ENCODE measurements at regions not wholly inside any gene's neighbourhood (a gene's known extent, or its start where the extent isn't known, plus 50 kb on each side); places are given as distances from the start of the nearest gene placed in this dataset.

DNA sequence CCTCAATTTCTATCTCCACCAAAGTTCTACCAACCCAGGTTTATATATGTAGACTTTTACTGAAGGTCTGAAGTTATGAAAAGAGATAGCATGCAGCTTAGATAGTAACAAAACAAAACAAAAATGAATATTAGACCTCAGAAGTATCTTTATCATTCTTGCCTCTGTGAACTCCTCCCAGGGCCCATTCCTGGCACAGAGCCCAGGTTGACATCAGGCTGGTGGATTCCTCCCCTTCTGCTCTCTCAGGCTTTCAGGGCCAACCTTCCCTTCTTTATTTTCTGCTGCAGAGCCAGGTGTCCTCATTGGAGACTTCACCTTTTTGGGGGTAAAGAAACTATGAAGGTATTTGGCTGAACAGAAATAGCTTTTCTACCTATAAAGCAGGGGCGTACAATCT lies 112.8 kb upstream of the PITX2 start:
- Mint-ChIP-seq H3K4me1 (no peaks in the 10 kb centered on the region), H3K27me3 (no peaks in the 10 kb centered on the region), H3K9me3 (ENCODE audit: low read depth) (peaks cover 7% of the 10 kb centered on the region), H3K36me3 (no peaks in the 10 kb centered on the region), H3K27ac (no peak overlapping the region), H3K4me3 (no peak overlapping the region)
- CTCF ChIA-PET: no interaction called here
- ATAC-seq (no peak), DNase-seq (no peak)

DNA sequence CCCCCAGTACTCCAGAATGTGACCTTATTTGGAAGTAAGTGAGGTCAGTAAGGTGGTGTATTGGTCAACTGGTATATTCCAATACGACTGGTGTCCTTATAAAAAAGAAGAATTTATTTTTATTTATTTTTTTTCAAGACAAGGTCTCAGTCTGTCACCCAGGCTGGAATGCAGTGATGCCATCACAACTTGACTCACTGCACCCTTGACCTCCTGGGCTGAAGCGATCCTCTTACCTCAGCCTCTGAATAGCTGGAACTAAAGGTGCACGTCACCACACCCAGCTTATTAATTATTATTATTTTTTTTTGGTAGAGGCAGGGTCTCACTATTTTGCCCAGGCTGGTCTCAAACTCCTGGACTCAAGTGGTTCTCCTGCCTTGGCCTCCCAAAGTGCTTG lies 115.1 kb upstream of the PITX2 start:
- H3K4me1 Mint-ChIP-seq: no peaks in the 10 kb centered on the region
- peaks cover 4% of the 10 kb centered on the region for H3K9me3 Mint-ChIP-seq (ENCODE audit: low read depth)
- no peaks in the 10 kb centered on the region for H3K27me3 Mint-ChIP-seq
- H3K36me3 Mint-ChIP-seq: no peaks in the 10 kb centered on the region
- H3K4me3 Mint-ChIP-seq: no peak overlapping the region
- H3K27ac Mint-ChIP-seq: no peak overlapping the region
- no peak for DNase-seq
- CTCF ChIA-PET: no interaction called here
- no peak for ATAC-seq

DNA sequence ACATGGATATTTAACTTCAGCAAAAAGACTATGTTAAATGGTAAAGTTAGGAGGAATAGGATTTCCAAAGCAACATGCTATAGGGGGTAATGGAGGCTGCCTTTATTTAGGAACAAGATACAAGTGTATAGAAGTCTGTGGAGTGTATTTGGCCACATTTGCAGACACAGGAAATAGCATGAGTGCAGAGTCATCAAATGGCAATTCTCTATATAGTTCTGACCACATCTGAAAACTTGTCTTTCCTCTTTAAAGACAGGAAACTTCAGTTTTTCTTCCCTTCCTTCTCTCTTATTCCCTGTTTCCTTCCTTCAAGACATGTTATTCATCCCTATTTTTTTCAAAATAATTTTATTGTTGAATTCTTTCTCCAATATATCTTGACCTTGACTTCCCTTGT lies 119.3 kb upstream of the PITX2 start:
- H3K27me3 Mint-ChIP-seq: no peaks in the 10 kb centered on the region
- CTCF ChIA-PET: no interaction called here
- ATAC-seq (no peak), DNase-seq (no peak)
- no peak overlapping the region for H3K4me3 Mint-ChIP-seq
- H3K27ac Mint-ChIP-seq: no peak overlapping the region
- peaks cover 4% of the 10 kb centered on the region for H3K9me3 Mint-ChIP-seq (ENCODE audit: low read depth)
- no peaks in the 10 kb centered on the region for H3K36me3 Mint-ChIP-seq
- H3K4me1 Mint-ChIP-seq: no peaks in the 10 kb centered on the region

DNA sequence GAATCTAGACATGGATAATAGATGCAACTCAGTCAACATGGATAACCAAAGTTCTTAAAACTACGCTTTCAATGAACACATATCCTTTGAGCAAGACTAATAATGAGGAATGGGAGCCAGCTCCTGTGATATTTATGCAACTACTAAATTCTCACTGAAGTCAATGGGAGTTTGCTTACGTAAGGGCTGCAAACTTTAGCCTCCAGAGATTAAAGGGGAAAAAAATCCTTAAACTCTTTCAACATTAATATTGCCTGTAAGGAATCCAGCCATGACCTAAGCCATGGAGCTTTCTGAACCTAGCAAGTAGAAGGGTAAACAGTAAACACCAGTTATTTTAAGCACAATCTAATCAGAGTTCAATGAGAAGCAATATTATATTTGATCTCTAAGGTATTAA lies 125.2 kb upstream of the PITX2 start:
- CTCF ChIA-PET: no interaction called here

DNA sequence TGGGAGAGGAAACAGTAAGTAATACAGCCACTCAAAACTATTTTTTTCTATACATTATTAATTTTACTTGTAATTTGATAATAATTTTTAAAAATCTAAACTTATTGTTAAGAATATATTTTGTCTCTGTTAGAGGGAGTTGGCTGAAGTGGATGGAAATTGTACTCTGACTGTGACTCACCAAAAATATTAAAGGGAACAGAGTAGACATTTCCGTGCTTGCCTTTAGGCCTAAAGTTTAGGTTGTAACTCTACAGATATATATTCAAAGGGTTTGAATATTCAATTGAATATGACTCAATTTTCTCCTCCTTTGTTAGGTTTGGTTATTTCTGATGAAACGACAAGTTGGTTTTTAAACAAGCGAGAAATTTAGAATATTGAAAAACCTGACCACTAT lies 128.3 kb upstream of the PITX2 start:
- no peak overlapping the region for H3K27ac Mint-ChIP-seq
- no peaks in the 10 kb centered on the region for H3K27me3 Mint-ChIP-seq
- H3K4me3 Mint-ChIP-seq: no peak overlapping the region
- ATAC-seq (no peak), DNase-seq (no peak)
- CTCF ChIA-PET: no interaction called here
- no peaks in the 10 kb centered on the region for H3K9me3 Mint-ChIP-seq (ENCODE audit: low read depth)
- no peaks in the 10 kb centered on the region for H3K4me1 Mint-ChIP-seq
- H3K36me3 Mint-ChIP-seq: no peaks in the 10 kb centered on the region

More for the DNA sequence above, 125.2 kb upstream of the PITX2 start:
- no peaks in the 10 kb centered on the region for H3K4me1 Mint-ChIP-seq
- no peaks in the 10 kb centered on the region for H3K27me3 Mint-ChIP-seq
- no peak for DNase-seq
- H3K4me3 Mint-ChIP-seq: no peak overlapping the region
- no peak overlapping the region for H3K27ac Mint-ChIP-seq
- no peak for ATAC-seq
- no peaks in the 10 kb centered on the region for H3K36me3 Mint-ChIP-seq
- no peaks in the 10 kb centered on the region for H3K9me3 Mint-ChIP-seq (ENCODE audit: low read depth)

DNA sequence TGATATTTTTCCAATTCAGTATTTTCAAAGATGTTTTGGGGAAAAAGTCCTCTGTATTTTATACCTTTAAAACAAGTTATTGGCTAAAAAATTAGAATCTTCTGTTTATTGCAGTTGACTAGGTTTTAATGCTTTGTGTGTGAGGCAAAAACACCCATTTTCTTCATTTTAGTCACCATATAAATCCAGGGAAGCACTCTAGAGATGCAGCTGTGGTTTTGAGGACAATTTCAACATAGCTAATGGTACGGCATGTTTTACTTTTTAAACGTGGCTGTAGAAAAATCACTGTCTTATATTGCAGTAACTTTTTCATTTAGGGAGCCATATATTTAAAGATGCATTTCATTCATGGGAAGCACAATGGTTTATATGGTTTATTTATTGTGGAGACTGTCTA lies 129.1 kb upstream of the PITX2 start:
- no peaks in the 10 kb centered on the region for H3K36me3 Mint-ChIP-seq
- H3K4me1 Mint-ChIP-seq: no peaks in the 10 kb centered on the region
- peaks cover 2% of the 10 kb centered on the region for H3K9me3 Mint-ChIP-seq (ENCODE audit: low read depth)
- no peak overlapping the region for H3K27ac Mint-ChIP-seq
- DNase-seq (no peak), ATAC-seq (no peak)
- H3K4me3 Mint-ChIP-seq: no peak overlapping the region
- CTCF ChIA-PET: no interaction called here
- no peaks in the 10 kb centered on the region for H3K27me3 Mint-ChIP-seq

DNA sequence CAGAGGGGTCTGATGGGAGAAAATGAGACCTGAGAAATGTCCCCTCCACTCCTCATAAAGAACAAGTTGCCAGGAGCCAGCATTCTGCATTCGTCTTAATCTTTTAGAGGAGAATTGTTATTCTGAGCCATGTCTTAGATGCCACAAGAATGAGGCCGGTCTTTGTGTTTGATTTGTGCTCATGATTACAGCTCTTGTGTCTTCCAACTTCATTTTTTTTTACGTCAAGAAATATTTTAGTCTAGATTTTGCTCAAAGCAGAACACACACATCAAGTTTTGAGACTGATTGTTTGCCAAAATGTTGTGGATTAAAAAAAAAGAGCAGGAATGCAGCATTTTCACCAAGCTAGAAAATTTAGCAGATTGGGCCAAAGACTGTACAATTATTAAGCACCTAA lies 130.6 kb upstream of the PITX2 start:
- DNase-seq (no peak), ATAC-seq (no peak)
- H3K27ac Mint-ChIP-seq: no peak overlapping the region
- H3K27me3 Mint-ChIP-seq: no peaks in the 10 kb centered on the region
- H3K36me3 Mint-ChIP-seq: no peaks in the 10 kb centered on the region
- H3K9me3 Mint-ChIP-seq (ENCODE audit: low read depth): peaks cover 2% of the 10 kb centered on the region
- H3K4me1 Mint-ChIP-seq: no peaks in the 10 kb centered on the region
- CTCF ChIA-PET: no interaction called here
- H3K4me3 Mint-ChIP-seq: no peak overlapping the region

DNA sequence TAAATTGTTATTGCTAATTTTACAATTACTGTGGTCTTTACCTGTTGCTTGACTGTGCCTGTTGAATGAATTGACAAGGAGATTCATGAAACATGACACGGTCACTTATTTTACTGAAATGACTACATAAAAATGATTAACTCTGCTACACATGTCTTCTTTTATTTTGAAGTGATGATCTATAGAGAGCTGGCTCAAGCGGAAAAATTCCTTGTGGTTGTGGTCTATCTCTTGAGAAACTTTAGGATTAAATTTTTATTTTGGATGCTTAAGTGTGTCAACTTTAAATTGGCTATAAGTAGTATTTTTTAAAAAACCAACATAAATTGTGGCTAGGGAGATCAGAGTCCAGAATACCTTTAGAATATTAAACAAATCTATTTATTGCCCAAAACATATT lies 131.8 kb upstream of the PITX2 start:
- Mint-ChIP-seq H3K36me3 (no peaks in the 10 kb centered on the region), H3K9me3 (ENCODE audit: low read depth) (peaks cover 2% of the 10 kb centered on the region), H3K27ac (no peak overlapping the region), H3K4me3 (no peak overlapping the region), H3K27me3 (no peaks in the 10 kb centered on the region), H3K4me1 (no peaks in the 10 kb centered on the region)
- DNase-seq (no peak), ATAC-seq (no peak)
- CTCF ChIA-PET: no interaction called here

DNA sequence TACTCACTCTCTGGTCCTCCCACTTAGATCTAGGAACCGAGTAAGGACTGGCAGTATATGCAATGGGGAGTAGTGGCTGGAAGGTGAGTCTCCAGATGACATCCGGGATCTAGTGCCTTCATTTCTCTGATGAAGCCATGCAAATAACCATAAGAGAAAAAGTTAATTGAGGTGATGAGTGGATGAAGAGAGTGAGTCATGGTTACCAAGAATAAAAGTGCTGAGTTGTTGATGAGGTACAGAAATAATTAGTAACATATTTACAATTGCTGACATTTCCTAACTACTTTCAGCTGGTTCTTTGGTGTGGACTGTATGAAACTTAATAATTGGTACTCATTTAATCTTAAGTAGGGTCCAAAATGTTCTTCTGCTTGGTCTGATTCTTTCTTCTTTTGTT lies 146.7 kb upstream of the PITX2 start:
- Mint-ChIP-seq H3K27ac (no peak overlapping the region), H3K9me3 (ENCODE audit: low read depth) (no peaks in the 10 kb centered on the region), H3K36me3 (no peaks in the 10 kb centered on the region), H3K4me1 (no peaks in the 10 kb centered on the region), H3K4me3 (no peak overlapping the region), H3K27me3 (no peaks in the 10 kb centered on the region)
- CTCF ChIA-PET: no interaction called here
- no peak for ATAC-seq
- no peak for DNase-seq

DNA sequence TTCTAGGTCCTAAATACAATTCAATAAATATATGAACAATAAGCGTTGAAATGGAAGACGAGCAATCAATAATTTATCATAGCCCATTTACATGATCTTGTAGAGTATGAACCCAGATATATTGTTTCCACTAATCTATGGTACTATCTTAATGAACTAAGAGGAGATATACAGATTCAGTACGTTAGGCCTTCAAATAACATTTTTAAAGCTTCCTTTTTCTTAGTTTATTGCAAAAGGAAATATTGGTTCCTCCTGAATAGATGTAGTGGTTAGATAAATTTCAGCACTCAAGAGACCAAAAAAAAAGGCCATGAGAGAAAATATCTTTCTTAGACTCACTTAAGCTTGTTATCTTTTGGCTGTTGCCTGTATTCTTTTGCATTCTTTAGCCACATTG lies 147.5 kb upstream of the PITX2 start:
- Mint-ChIP-seq H3K27me3 (no peaks in the 10 kb centered on the region), H3K9me3 (ENCODE audit: low read depth) (no peaks in the 10 kb centered on the region), H3K36me3 (no peaks in the 10 kb centered on the region), H3K4me1 (no peaks in the 10 kb centered on the region), H3K4me3 (no peak overlapping the region), H3K27ac (no peak overlapping the region)
- no peak for DNase-seq
- ATAC-seq: no peak
- CTCF ChIA-PET: no interaction called here

DNA sequence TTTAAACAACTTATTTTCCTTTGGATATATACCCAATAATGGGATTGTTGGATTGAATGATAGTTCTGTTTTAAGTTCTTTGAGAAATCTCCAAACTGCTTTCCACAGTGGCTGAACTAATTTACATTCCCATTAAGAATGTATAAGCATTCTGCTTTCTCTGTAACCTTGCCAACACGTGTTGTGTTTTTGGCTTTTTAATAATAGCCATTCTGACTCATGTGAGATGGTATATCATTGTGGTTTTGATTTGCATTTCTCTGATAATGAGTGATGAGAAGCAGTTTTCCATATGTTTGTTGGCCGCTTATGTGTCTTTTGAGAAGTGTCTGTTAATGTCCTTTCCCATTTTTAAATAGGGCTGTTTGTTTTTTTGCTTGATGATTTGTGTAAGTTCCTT lies 155.6 kb upstream of the PITX2 start:
- H3K36me3 Mint-ChIP-seq: no peaks in the 10 kb centered on the region
- H3K27me3 Mint-ChIP-seq: no peaks in the 10 kb centered on the region
- no peaks in the 10 kb centered on the region for H3K9me3 Mint-ChIP-seq (ENCODE audit: low read depth)
- CTCF ChIA-PET: no interaction called here
- ATAC-seq (no peak), DNase-seq (no peak)
- H3K4me3 Mint-ChIP-seq: no peak overlapping the region
- H3K27ac Mint-ChIP-seq: no peak overlapping the region
- no peaks in the 10 kb centered on the region for H3K4me1 Mint-ChIP-seq

DNA sequence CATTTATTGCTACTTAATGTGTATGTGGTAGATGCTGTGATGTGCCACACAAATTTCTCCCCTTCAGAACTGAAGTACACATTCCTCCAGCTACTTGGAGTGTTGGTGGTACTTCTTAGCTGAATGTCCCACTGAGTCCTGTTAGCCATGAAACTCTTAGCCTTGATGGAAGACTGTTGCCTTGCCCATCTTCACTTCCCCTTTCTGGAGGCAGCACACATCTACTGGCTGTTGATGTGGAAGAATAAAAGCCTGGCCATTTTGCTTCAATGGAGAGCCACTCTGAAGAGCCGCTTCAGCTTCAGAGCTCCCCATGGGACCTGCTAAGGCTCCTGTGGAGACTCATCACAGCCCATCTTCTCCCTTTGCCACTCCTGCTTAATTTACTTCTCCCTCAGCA lies 157.7 kb upstream of the PITX2 start:
- Mint-ChIP-seq H3K4me1 (no peaks in the 10 kb centered on the region), H3K27ac (no peak overlapping the region), H3K27me3 (no peaks in the 10 kb centered on the region), H3K36me3 (no peaks in the 10 kb centered on the region), H3K4me3 (no peak overlapping the region), H3K9me3 (ENCODE audit: low read depth) (no peaks in the 10 kb centered on the region)
- DNase-seq (no peak), ATAC-seq (no peak)
- CTCF ChIA-PET: no interaction called here

DNA sequence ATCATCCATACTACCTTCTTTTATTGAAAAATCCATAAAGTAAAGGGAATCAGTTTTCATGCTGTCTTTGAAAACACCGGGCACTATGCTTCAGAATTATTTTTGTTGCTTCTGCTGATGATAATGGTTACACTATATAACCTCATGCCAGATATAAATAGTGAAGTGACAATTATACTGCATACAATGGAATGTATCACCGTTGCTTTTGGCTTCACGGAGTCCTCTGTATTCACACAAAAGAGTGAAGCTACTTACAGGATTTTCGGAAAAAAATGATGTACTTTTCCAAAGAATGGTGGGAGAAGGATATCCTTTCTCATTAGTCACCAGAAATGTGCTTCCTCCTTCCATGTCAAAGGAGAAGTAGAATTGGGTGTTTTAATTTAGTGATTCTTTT lies 159.1 kb upstream of the PITX2 start:
- no peaks in the 10 kb centered on the region for H3K27me3 Mint-ChIP-seq
- ATAC-seq (no peak), DNase-seq (no peak)
- no peak overlapping the region for H3K27ac Mint-ChIP-seq
- no peaks in the 10 kb centered on the region for H3K4me1 Mint-ChIP-seq
- CTCF ChIA-PET: no interaction called here
- H3K36me3 Mint-ChIP-seq: no peaks in the 10 kb centered on the region
- H3K4me3 Mint-ChIP-seq: no peak overlapping the region
- no peaks in the 10 kb centered on the region for H3K9me3 Mint-ChIP-seq (ENCODE audit: low read depth)

DNA sequence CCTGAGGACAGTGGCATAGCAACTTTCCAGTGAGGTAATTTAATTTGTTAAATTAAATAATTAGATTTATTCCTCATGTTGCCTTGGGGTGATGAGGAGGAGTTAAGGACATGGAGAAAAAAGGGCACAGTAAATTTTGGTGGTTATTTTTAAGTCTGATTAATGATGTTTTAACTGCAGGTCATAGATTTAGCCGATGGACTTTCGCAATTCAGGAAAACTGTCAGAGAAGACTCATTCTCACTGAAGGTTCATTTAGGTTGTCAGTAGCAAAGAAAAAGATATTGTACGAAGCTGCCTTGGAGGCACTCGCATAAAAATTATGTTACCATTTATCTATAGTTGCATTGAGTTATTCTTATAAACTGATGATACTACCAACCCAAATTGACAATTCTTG lies 164.2 kb upstream of the PITX2 start:
- DNase-seq (no peak), ATAC-seq (no peak)
- Mint-ChIP-seq H3K9me3 (ENCODE audit: low read depth) (no peaks in the 10 kb centered on the region), H3K27ac (no peak overlapping the region), H3K4me3 (no peak overlapping the region), H3K27me3 (no peaks in the 10 kb centered on the region), H3K4me1 (no peaks in the 10 kb centered on the region), H3K36me3 (no peaks in the 10 kb centered on the region)
- CTCF ChIA-PET: interaction anchor here (0.5 kb wide), 1 partner anchor 42 kb away, joined by 3 read pairs; no protein-coding TSS in a partner anchor

DNA sequence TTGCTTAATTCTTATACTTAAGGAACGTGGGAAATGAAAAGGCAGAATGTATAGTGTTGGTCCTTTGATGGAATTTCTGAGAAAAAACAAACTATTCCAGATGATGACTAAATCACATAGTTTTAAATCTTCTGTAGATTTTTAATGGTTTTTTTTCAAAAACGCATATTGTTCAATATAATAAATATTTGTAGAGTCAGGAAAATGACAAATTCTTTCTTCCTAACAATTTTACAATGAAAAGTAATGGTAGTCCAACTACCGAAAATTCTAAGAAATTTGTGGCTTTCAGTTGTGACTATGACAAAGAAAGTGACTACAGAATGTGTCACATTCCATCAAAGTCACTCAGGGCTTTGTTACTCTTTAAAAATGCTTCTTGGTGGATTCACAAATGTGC lies 164.8 kb upstream of the PITX2 start:
- CTCF ChIA-PET: no interaction called here
- Mint-ChIP-seq H3K27ac (no peak overlapping the region), H3K27me3 (no peaks in the 10 kb centered on the region), H3K4me1 (no peaks in the 10 kb centered on the region), H3K9me3 (ENCODE audit: low read depth) (no peaks in the 10 kb centered on the region), H3K36me3 (no peaks in the 10 kb centered on the region), H3K4me3 (no peak overlapping the region)
- DNase-seq (no peak), ATAC-seq (no peak)

Measured in activated CD8-positive, alpha-beta memory T cell treated with anti-CD3 and anti-CD28 coated beads, Interleukin-2, amount 10 ng/mL, durations not matched to agents 7 days and 5 days (primary cell).